ENCODE measurements at regions not wholly inside any gene's neighbourhood (a gene's known extent, or its start where the extent isn't known, plus 50 kb on each side); places are given as distances from the start of the nearest gene placed in this dataset.

GRCh38 chr9:1875921-1876448, 139.2 kb upstream of the SMARCA2 start:
- no peaks in the 10 kb centered on the region for H3K4me1 ChIP-seq (ENCODE audit: insufficient read depth, low read length, severe bottlenecking)
- no peaks in the 10 kb centered on the region for H4K20me1 ChIP-seq (ENCODE audit: insufficient read depth, low read length)
- no peaks in the 10 kb centered on the region for H3K27me3 ChIP-seq (ENCODE audit: insufficient read depth, low read length)
- H3K9me3 ChIP-seq (ENCODE audit: low read length) = no peaks in the 10 kb centered on the region
- H3K79me2 ChIP-seq (ENCODE audit: insufficient read depth, low read length) = no peaks in the 10 kb centered on the region
- H3K4me3 ChIP-seq (ENCODE audit: low read depth, low read length, poor library complexity, severe bottlenecking) = no peak overlapping the region
- no peak overlapping the region for H2AFZ ChIP-seq (ENCODE audit: low read length)
- no peak for TF ChIP-seq EZH2 (IDR thresholded peaks at IDR 0.05; ENCODE audit: borderline replicate concordance, low read length)
- no peak for TF ChIP-seq CTCF (IDR thresholded peaks at IDR 0.05; ENCODE audit: low read length)
- no peaks in the 10 kb centered on the region for H3F3A ChIP-seq (ENCODE audit: insufficient read depth, low read length)
- H3K9ac ChIP-seq (ENCODE audit: low read length) = no peak overlapping the region
- no peak overlapping the region for H3K27ac ChIP-seq (ENCODE audit: low read depth, low read length, poor library complexity, severe bottlenecking)
- H3K9me2 ChIP-seq (ENCODE audit: low read depth, low read length) = no peaks in the 10 kb centered on the region
- no peaks in the 10 kb centered on the region for H3K36me3 ChIP-seq (ENCODE audit: insufficient read depth, low read length)
- no peak overlapping the region for H3K4me2 ChIP-seq (ENCODE audit: low read length)

DNA sequence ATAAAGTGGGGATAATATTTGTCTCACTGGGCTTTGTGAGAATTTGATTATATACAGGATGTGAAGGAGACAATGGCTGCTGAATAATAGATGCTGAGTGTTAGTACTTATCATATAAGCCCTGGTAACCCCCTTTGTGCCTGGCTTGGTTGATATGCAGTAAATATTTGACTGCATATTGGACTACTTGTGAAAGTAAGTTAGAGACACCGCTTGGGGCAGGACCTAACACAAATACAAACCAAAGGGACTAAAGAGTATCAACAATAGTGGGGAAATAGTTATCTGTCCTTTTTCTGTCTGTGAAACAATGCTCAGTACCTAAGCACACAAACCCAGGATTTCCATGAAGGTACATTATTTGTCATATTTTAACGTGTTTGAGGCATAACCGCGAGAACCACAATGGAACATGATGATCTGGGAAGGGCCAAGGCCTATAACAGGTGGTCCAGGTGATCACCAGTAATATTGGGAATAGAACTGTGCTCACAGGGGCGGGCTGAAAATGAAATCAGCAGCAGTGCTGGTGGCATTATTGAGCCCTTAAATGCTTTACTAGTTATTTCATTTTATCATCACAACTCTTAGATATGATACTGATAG, 138.2 kb upstream of the SMARCA2 start:
- H3K36me3 ChIP-seq (ENCODE audit: insufficient read depth, low read length) = no peaks in the 10 kb centered on the region
- H3K4me3 ChIP-seq (ENCODE audit: low read depth, low read length, poor library complexity, severe bottlenecking) = no peak overlapping the region
- no peak overlapping the region for H3K27ac ChIP-seq (ENCODE audit: low read depth, low read length, poor library complexity, severe bottlenecking)
- H3K9me3 ChIP-seq (ENCODE audit: low read length) = no peaks in the 10 kb centered on the region
- no peaks in the 10 kb centered on the region for H3K9me2 ChIP-seq (ENCODE audit: low read depth, low read length)
- no peaks in the 10 kb centered on the region for H3K4me1 ChIP-seq (ENCODE audit: insufficient read depth, low read length, severe bottlenecking)
- H2AFZ ChIP-seq (ENCODE audit: low read length) = no peak overlapping the region
- no peaks in the 10 kb centered on the region for H3F3A ChIP-seq (ENCODE audit: insufficient read depth, low read length)
- 0 out of 2 replicates have a peak, but pooled peaks cover 2% of the 10 kb centered on the region for H3K27me3 ChIP-seq (ENCODE audit: insufficient read depth, low read length)
- TF ChIP-seq EZH2 (IDR thresholded peaks at IDR 0.05; ENCODE audit: borderline replicate concordance, low read length) = no peak
- no peak for TF ChIP-seq CTCF (IDR thresholded peaks at IDR 0.05; ENCODE audit: low read length)
- no peaks in the 10 kb centered on the region for H3K79me2 ChIP-seq (ENCODE audit: insufficient read depth, low read length)
- no peak overlapping the region for H3K4me2 ChIP-seq (ENCODE audit: low read length)
- H3K9ac ChIP-seq (ENCODE audit: low read length) = no peak overlapping the region
- H4K20me1 ChIP-seq (ENCODE audit: insufficient read depth, low read length) = no peaks in the 10 kb centered on the region

- Histone ChIP-seq H3K9ac (ENCODE audit: low read length) (no peak overlapping the region), H3K4me2 (ENCODE audit: low read length) (no peak overlapping the region), H3K27ac (ENCODE audit: low read depth, low read length, poor library complexity, severe bottlenecking) (no peak overlapping the region), H3K4me3 (ENCODE audit: low read depth, low read length, poor library complexity, severe bottlenecking) (no peak overlapping the region), H3K9me3 (ENCODE audit: low read length) (no peaks in the 10 kb centered on the region), H3K79me2 (ENCODE audit: insufficient read depth, low read length) (no peaks in the 10 kb centered on the region), H3K4me1 (ENCODE audit: insufficient read depth, low read length, severe bottlenecking) (no peaks in the 10 kb centered on the region), H2AFZ (ENCODE audit: low read length) (no peak overlapping the region), H3F3A (ENCODE audit: insufficient read depth, low read length) (no peaks in the 10 kb centered on the region), H4K20me1 (ENCODE audit: insufficient read depth, low read length) (no peaks in the 10 kb centered on the region), H3K9me2 (ENCODE audit: low read depth, low read length) (no peaks in the 10 kb centered on the region), H3K27me3 (ENCODE audit: insufficient read depth, low read length) (0 out of 2 replicates have a peak, but pooled peaks cover 3% of the 10 kb centered on the region), H3K36me3 (ENCODE audit: insufficient read depth, low read length) (no peaks in the 10 kb centered on the region)
- TF ChIP-seq CTCF (IDR thresholded peaks at IDR 0.05; ENCODE audit: low read length) (no peak), EZH2 (IDR thresholded peaks at IDR 0.05; ENCODE audit: borderline replicate concordance, low read length) (no peak)
Measured at GRCh38 chr9:1877951-1878350, 137.2 kb upstream of the SMARCA2 start.

Measured in OCI-LY1 (cell line).